ENCODE measurements at regions not wholly inside any gene's neighbourhood (a gene's known extent, or its start where the extent isn't known, plus 50 kb on each side); places are given as distances from the start of the nearest gene placed in this dataset.

GRCh38 chr7:1369916-1370657 is 89.2 kb downstream of the MICALL2 start:
- no peak for DNase-seq
- H4K20me1 ChIP-seq (ENCODE audit: insufficient read depth) = no peaks in the 10 kb centered on the region
- H3K27me3 ChIP-seq (ENCODE audit: insufficient read depth, low read depth) = peaks cover 81% of the 10 kb centered on the region
- no peak for TF ChIP-seq CTCF (conservative IDR thresholded peaks at IDR 0.05)
- no peak for TF ChIP-seq EZH2 (IDR thresholded peaks at IDR 0.05; ENCODE audit: low read depth)
- no peaks in the 10 kb centered on the region for H3K9me2 ChIP-seq (ENCODE audit: insufficient read depth)
- CTCF ChIA-PET = no interaction called here
- H3K4me1 ChIP-seq (replicated peaks; ENCODE audit: insufficient read depth) = no peaks in the 10 kb centered on the region
- H3K4me3 ChIP-seq = no peak overlapping the region
- POLR2A ChIA-PET (ENCODE audit: unreplicated experiment) = no interaction called here
- no peaks in the 10 kb centered on the region for H3K36me3 ChIP-seq (ENCODE audit: low read depth)
- no peaks in the 10 kb centered on the region for H3F3A ChIP-seq (ENCODE audit: insufficient read depth, low read depth)
- no TSS peak for BruUV-seq (replicated peaks)
- no peaks in the 10 kb centered on the region for H3K9me3 ChIP-seq (ENCODE audit: insufficient read depth, low read depth)
- intact Hi-C loops (cut with micrococcal nuclease; ENCODE audit: unreplicated experiment) = no loop called here
- no peak overlapping the region for H3K4me2 ChIP-seq
- no peak overlapping the region for H2AFZ ChIP-seq
- H3K79me2 ChIP-seq (ENCODE audit: low read depth) = no peaks in the 10 kb centered on the region
- H3K27ac ChIP-seq = no peak overlapping the region

GRCh38 chr7:1370738-1371137 is 88.5 kb downstream of the MICALL2 start:
- Histone ChIP-seq H4K20me1 (ENCODE audit: insufficient read depth) (no peaks in the 10 kb centered on the region), H3K4me2 (no peak overlapping the region), H3K27me3 (ENCODE audit: insufficient read depth, low read depth) (peaks cover 81% of the 10 kb centered on the region), H3K9me3 (ENCODE audit: insufficient read depth, low read depth) (no peaks in the 10 kb centered on the region), H3K79me2 (ENCODE audit: low read depth) (no peaks in the 10 kb centered on the region), H3K36me3 (ENCODE audit: low read depth) (no peaks in the 10 kb centered on the region), H3K4me1 (replicated peaks; ENCODE audit: insufficient read depth) (no peaks in the 10 kb centered on the region), H3K4me3 (no peak overlapping the region), H2AFZ (no peak overlapping the region), H3K27ac (no peak overlapping the region), H3F3A (ENCODE audit: insufficient read depth, low read depth) (no peaks in the 10 kb centered on the region), H3K9me2 (ENCODE audit: insufficient read depth) (no peaks in the 10 kb centered on the region)
- CTCF ChIA-PET = no interaction called here
- BruUV-seq (replicated peaks) = no TSS peak
- POLR2A ChIA-PET (ENCODE audit: unreplicated experiment) = no interaction called here
- no peak for DNase-seq
- intact Hi-C loops (cut with micrococcal nuclease; ENCODE audit: unreplicated experiment) = no loop called here
- TF ChIP-seq EZH2 (IDR thresholded peaks at IDR 0.05; ENCODE audit: low read depth) (no peak), CTCF (conservative IDR thresholded peaks at IDR 0.05) (no peak)

GRCh38 chr7:1372063-1372462 is 87.2 kb downstream of the MICALL2 start:
- H3K9me2 ChIP-seq (ENCODE audit: insufficient read depth) = no peaks in the 10 kb centered on the region
- ChIA-PET CTCF (no interaction called here), POLR2A (ENCODE audit: unreplicated experiment) (no interaction called here)
- no peaks in the 10 kb centered on the region for H4K20me1 ChIP-seq (ENCODE audit: insufficient read depth)
- H3K36me3 ChIP-seq (ENCODE audit: low read depth) = no peaks in the 10 kb centered on the region
- TF ChIP-seq EZH2 (IDR thresholded peaks at IDR 0.05; ENCODE audit: low read depth) (no peak), CTCF (conservative IDR thresholded peaks at IDR 0.05) (no peak)
- no peaks in the 10 kb centered on the region for H3F3A ChIP-seq (ENCODE audit: insufficient read depth, low read depth)
- no peak overlapping the region for H3K4me2 ChIP-seq
- H3K27me3 ChIP-seq (ENCODE audit: insufficient read depth, low read depth) = peaks cover 80% of the 10 kb centered on the region
- H3K27ac ChIP-seq = no peak overlapping the region
- no peak overlapping the region for H3K4me3 ChIP-seq
- no peaks in the 10 kb centered on the region for H3K4me1 ChIP-seq (replicated peaks; ENCODE audit: insufficient read depth)
- H2AFZ ChIP-seq = no peak overlapping the region
- H3K79me2 ChIP-seq (ENCODE audit: low read depth) = no peaks in the 10 kb centered on the region
- no peaks in the 10 kb centered on the region for H3K9me3 ChIP-seq (ENCODE audit: insufficient read depth, low read depth)
- BruUV-seq (replicated peaks) = no TSS peak
- DNase-seq = no peak
- intact Hi-C loops (cut with micrococcal nuclease; ENCODE audit: unreplicated experiment) = no loop called here

Measured in PC-9 (cell line).